ENCODE measurements at regions not wholly inside any gene's neighbourhood (a gene's known extent, or its start where the extent isn't known, plus 50 kb on each side); places are given as distances from the start of the nearest gene placed in this dataset.
"Not testable (repeated sequence)": the region's sequence is repeated elsewhere in the genome, so short reads cannot be mapped to it uniquely, and the experiment has no call there.

- not testable (repeated sequence) for DNase-seq
These were observed 777.9 kb downstream of the CDH11 start for GRCh38 chr16:64343820-64344443.

- DNase-seq = no peak
These were observed 778.6 kb downstream of the CDH11 start for GRCh38 chr16:64343061-64343819.

GRCh38 chr16:64341336-64341735, 780.5 kb downstream of the CDH11 start:
- DNase-seq = not testable (repeated sequence)

- no peak for DNase-seq
These were observed 782.7 kb downstream of the CDH11 start for GRCh38 chr16:64339052-64339770.

- no peak for DNase-seq
These were observed 800.0 kb downstream of the CDH11 start for GRCh38 chr16:64321881-64322280.

- no peak for DNase-seq
These were observed 800.8 kb downstream of the CDH11 start for GRCh38 chr16:64321066-64321465.

- no peak for DNase-seq
These were observed 804.3 kb downstream of the CDH11 start for GRCh38 chr16:64317601-64318000.

- DNase-seq = no peak
These were observed 808.1 kb downstream of the CDH11 start for GRCh38 chr16:64313726-64314125.

- no peak for DNase-seq
These were observed 808.9 kb downstream of the CDH11 start for GRCh38 chr16:64312980-64313379.

GRCh38 chr16:64312292-64312691, 809.6 kb downstream of the CDH11 start:
- no peak for DNase-seq

- no peak for DNase-seq
These were observed 810.6 kb downstream of the CDH11 start for GRCh38 chr16:64311241-64311640.

- DNase-seq = no peak
These were observed 812.3 kb downstream of the CDH11 start for GRCh38 chr16:64309398-64310110.

- DNase-seq = no peak
These were observed 813.1 kb downstream of the CDH11 start for GRCh38 chr16:64308721-64309120.

GRCh38 chr16:64307431-64307830, 814.4 kb downstream of the CDH11 start:
- DNase-seq = no peak

- no peak for DNase-seq
These were observed 816.2 kb downstream of the CDH11 start for GRCh38 chr16:64305663-64306062.

- no peak for DNase-seq
These were observed 816.9 kb downstream of the CDH11 start for GRCh38 chr16:64304951-64305350.

- no peak for DNase-seq
These were observed 817.5 kb downstream of the CDH11 start for GRCh38 chr16:64304396-64304795.

GRCh38 chr16:64297863-64298600, 823.8 kb downstream of the CDH11 start:
- DNase-seq = no peak

GRCh38 chr16:64295466-64295865, 826.4 kb downstream of the CDH11 start:
- no peak for DNase-seq

- DNase-seq = no peak
These were observed 828.9 kb downstream of the CDH11 start for GRCh38 chr16:64292953-64293352.

GRCh38 chr16:64292161-64292560, 829.7 kb downstream of the CDH11 start:
- no peak for DNase-seq

- DNase-seq = no peak
These were observed 831.4 kb downstream of the CDH11 start for GRCh38 chr16:64290461-64290860.
